Jurkat, Clone E6-1 (cell line): ENCODE measurements at regions not wholly inside any gene's neighbourhood (a gene's known extent, or its start where the extent isn't known, plus 50 kb on each side); places are given as distances from the start of the nearest gene placed in this dataset.
A peak's percentile ranks its signal among the peaks of the same experiment; 100 is the strongest.

Experiments
- DNase-seq: peaks from one replicate; pipeline ENCODE4 v3.0.0-alpha.2; 2011; ENCODE audit warnings: low read depth, low spot score
- H3K4me3 ChIP-seq: 2 replicates; pipeline ENCODE4 v1.5.1; 2011; ENCODE audit warnings: mild to moderate bottlenecking, low read length, control low read depth, moderate library complexity

GRCh38 chr1:30310966-30311742, 412.2 kb downstream of the MATN1 start:
- DNase-seq = no peak
- H3K4me3 ChIP-seq = no peak overlapping the region

GRCh38 chr1:30307182-30307581, 416.2 kb downstream of the MATN1 start:
- H3K4me3 ChIP-seq = no peak overlapping the region
- DNase-seq = no peak

- no peak for DNase-seq
- no peak overlapping the region for H3K4me3 ChIP-seq
These were observed 417.9 kb downstream of the MATN1 start for GRCh38 chr1:30305519-30305918.

GRCh38 chr1:30305061-30305460, 418.3 kb downstream of the MATN1 start:
- no peak for DNase-seq
- H3K4me3 ChIP-seq = no peak overlapping the region

- no peak for DNase-seq
- H3K4me3 ChIP-seq = no peak overlapping the region
These were observed 419.3 kb downstream of the MATN1 start for GRCh38 chr1:30304080-30304479.

GRCh38 chr1:30303387-30303786, 420.0 kb downstream of the MATN1 start:
- no peak overlapping the region for H3K4me3 ChIP-seq
- DNase-seq = no peak

- no peak overlapping the region for H3K4me3 ChIP-seq
- peak; percentile 41 for DNase-seq
These were observed 420.5 kb downstream of the MATN1 start for GRCh38 chr1:30302858-30303257.

- DNase-seq = no peak
- H3K4me3 ChIP-seq = no peak overlapping the region
These were observed 422.7 kb downstream of the MATN1 start for GRCh38 chr1:30300669-30301068.

- DNase-seq = no peak
- H3K4me3 ChIP-seq = no peak overlapping the region
These were observed 424.0 kb downstream of the MATN1 start for GRCh38 chr1:30299393-30299792.

- H3K4me3 ChIP-seq = no peak overlapping the region
- no peak for DNase-seq
These were observed 427.7 kb downstream of the MATN1 start for GRCh38 chr1:30295674-30296073.

- no peak overlapping the region for H3K4me3 ChIP-seq
- DNase-seq = no peak
These were observed 428.1 kb downstream of the MATN1 start for GRCh38 chr1:30295266-30295665.

GRCh38 chr1:30294508-30294907, 428.9 kb downstream of the MATN1 start:
- H3K4me3 ChIP-seq = no peak overlapping the region
- no peak for DNase-seq

- no peak for DNase-seq
- H3K4me3 ChIP-seq = no peak overlapping the region
These were observed 430.9 kb downstream of the MATN1 start for GRCh38 chr1:30292451-30292850.

- DNase-seq = no peak
- no peak overlapping the region for H3K4me3 ChIP-seq
These were observed 431.9 kb downstream of the MATN1 start for GRCh38 chr1:30291526-30291925.

GRCh38 chr1:30290581-30290980, 432.8 kb downstream of the MATN1 start:
- no peak for DNase-seq
- H3K4me3 ChIP-seq = no peak overlapping the region

- H3K4me3 ChIP-seq = no peak overlapping the region
- no peak for DNase-seq
These were observed 435.4 kb downstream of the MATN1 start for GRCh38 chr1:30287976-30288375.

- DNase-seq = no peak
- no peak overlapping the region for H3K4me3 ChIP-seq
These were observed 436.2 kb downstream of the MATN1 start for GRCh38 chr1:30286988-30287839.

- no peak for DNase-seq
- H3K4me3 ChIP-seq = no peak overlapping the region
These were observed 437.0 kb downstream of the MATN1 start for GRCh38 chr1:30286241-30286987.

- no peak overlapping the region for H3K4me3 ChIP-seq
- DNase-seq = no peak
These were observed 437.9 kb downstream of the MATN1 start for GRCh38 chr1:30285501-30285932.
